Stimulated activated CD4-positive, alpha-beta T cell treated with anti-CD3 and anti-CD28 coated beads, Interleukin-12 subunit alpha, Interleukin-12 subunit beta, amount 100 ng/mL, for 48 hours (primary cell): ENCODE measurements at regions not wholly inside any gene's neighbourhood (a gene's known extent, or its start where the extent isn't known, plus 50 kb on each side); places are given as distances from the start of the nearest gene placed in this dataset.

Experiments used
- DNase-seq, 3 donors: peaks; one replicate each; pipeline ENCODE4 v3.0.0-alpha.2; 2020; ENCODE audit warnings: low read depth in 2 of 3, low spot score in 1 of 3

DNA sequence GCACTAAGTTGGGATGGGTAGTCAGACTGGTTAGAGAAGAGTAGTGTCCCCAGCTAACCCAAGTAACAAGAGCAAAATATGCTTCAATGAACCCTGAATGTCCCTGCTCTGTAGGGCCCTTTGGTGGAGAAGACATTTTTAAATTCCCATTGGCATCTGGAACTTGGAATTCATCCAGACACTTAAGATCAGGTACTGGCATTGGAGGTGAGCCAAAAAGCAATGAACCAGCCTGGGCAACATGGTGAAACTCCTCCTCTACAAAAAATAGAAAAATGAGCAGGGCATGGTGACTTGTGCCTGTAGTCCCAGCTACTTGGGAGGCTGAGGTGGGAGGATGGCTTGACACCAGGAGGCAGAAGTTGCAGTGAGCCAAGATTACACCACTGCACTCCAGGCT lies 58.9 kb upstream of the ZNF618 start:
- no peak for DNase-seq

DNA sequence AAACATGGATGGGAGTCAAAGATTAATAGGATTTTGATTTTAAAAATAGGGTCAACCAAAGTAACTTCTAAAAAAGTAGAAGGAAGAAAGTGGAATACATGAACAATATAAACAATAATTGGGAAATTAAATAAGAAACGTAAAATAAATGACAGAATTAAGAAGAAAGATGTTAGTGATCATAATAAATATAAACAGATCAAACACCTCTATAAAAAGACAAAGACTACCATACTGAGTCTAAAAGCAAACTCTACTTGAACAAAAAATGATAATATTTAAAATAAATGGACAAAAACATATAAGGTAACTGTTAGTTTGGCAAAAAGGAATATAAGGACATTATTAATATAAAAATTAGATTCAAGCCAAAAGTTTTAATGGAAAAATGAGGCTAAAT lies 57.7 kb upstream of the ZNF618 start:
- DNase-seq = no peak

DNA sequence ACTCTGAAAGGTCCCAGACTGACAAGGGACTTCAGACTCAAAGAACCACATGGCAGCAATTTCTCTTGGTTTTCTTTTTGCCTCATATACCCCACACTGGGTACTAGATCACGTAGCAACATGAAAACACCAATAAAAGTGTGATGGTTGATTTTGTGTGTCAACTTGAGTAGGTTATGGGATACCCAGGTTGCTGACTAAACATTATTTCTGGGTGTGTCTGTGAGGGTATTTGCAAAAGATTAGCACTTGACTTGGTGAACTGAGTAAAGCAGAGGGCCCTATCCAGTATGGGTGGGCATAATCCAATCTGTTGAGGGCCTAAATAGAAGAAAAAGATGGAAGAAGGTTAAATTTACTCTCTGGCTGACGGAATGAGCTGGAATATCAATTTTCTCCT lies 53.8 kb upstream of the ZNF618 start:
- no peak for DNase-seq

DNA sequence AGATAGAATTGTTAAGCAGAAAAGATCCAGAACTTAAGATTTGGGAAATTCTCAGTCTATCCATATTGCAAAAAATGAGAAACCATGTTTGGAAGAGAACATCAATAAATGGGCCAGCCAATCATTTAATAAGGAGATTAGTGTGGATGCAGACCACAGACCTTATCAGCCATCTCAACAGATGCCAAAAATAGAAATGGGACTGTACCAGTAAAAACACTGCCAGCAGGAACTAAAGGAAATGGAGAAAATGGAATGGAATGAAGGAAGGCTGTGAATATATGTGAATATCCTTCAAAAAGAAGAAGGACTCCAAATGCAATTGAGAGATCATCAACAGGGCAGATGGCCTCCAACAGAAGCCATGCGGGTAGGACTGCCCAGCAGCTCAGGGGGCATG lies 52.7 kb upstream of the ZNF618 start:
- no peak for DNase-seq
